ENCODE measurements at regions not wholly inside any gene's neighbourhood (a gene's known extent, or its start where the extent isn't known, plus 50 kb on each side); places are given as distances from the start of the nearest gene placed in this dataset.

GRCh38 chr9:74007833-74008232 lies 489.3 kb upstream of the RORB start:
- no peak for DNase-seq (ENCODE audit: low read depth)
- H3K4me3 ChIP-seq (ENCODE audit: control insufficient read depth, low read depth, low read length), result no peak overlapping the region
- TF ChIP-seq CTCF (IDR thresholded peaks at IDR 0.05; ENCODE audit: control insufficient read depth, insufficient read depth, low read depth, low read length, missing control alignments), result no peak

- DNase-seq (ENCODE audit: low read depth), result no peak
- no peak overlapping the region for H3K4me3 ChIP-seq (ENCODE audit: control insufficient read depth, low read depth, low read length)
- no peak for TF ChIP-seq CTCF (IDR thresholded peaks at IDR 0.05; ENCODE audit: control insufficient read depth, insufficient read depth, low read depth, low read length, missing control alignments)
Measured at GRCh38 chr9:74016004-74016403, 481.1 kb upstream of the RORB start.

DNA sequence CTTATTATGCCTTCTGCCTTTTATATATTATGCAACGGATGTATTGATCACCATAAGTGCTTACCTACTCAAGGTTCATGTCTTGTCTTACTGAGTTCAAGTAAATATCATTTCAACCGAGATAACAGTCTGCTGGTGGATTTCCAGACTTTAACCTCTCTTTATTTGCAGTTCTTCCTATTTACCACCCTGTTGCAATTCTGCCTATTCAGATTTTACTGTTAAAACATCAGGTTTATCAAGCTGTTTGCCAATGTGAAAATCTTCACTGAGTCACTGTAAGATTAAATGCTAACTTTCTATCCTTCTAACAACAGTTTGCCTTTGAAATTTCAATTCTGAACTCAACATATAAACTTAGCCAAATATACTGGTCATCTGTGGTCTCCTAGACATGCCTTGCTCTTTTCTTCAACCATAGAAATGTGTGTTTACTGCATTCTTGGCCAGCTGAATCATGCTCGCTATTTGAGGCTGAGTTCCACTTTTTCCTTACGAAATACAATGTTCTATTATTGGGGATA lies 471.7 kb upstream of the RORB start:
- no peak for TF ChIP-seq CTCF (IDR thresholded peaks at IDR 0.05; ENCODE audit: control insufficient read depth, insufficient read depth, low read depth, low read length, missing control alignments)
- no peak for DNase-seq (ENCODE audit: low read depth)

GRCh38 chr9:74032421-74032820 lies 464.7 kb upstream of the RORB start:
- no peak for DNase-seq (ENCODE audit: low read depth)
- no peak overlapping the region for H3K4me3 ChIP-seq (ENCODE audit: control insufficient read depth, low read depth, low read length)
- TF ChIP-seq CTCF (IDR thresholded peaks at IDR 0.05; ENCODE audit: control insufficient read depth, insufficient read depth, low read depth, low read length, missing control alignments), result no peak

More for the DNA sequence above, 471.7 kb upstream of the RORB start:
- H3K4me3 ChIP-seq (ENCODE audit: control insufficient read depth, low read depth, low read length), result no peak overlapping the region

DNA sequence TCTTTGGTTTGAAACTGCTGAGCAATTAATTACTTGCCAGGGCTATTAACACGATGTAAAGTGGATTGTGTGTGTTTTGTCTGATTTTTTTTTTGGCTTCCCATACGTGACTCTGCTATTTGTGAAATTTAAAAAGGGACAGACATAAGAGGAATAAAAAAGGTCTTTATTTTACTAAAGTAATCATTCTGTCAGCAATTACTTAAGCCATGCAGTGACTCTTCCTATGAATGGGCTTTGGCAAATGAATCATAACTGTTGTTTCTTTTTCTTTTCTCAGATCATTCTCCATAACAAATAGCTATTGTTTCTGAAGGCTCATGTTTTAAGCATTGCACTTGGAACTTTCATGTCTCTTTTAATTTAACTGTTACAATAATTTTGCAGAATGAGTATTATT lies 461.3 kb upstream of the RORB start:
- no peak for DNase-seq (ENCODE audit: low read depth)
- TF ChIP-seq CTCF (IDR thresholded peaks at IDR 0.05; ENCODE audit: control insufficient read depth, insufficient read depth, low read depth, low read length, missing control alignments), result no peak

DNA sequence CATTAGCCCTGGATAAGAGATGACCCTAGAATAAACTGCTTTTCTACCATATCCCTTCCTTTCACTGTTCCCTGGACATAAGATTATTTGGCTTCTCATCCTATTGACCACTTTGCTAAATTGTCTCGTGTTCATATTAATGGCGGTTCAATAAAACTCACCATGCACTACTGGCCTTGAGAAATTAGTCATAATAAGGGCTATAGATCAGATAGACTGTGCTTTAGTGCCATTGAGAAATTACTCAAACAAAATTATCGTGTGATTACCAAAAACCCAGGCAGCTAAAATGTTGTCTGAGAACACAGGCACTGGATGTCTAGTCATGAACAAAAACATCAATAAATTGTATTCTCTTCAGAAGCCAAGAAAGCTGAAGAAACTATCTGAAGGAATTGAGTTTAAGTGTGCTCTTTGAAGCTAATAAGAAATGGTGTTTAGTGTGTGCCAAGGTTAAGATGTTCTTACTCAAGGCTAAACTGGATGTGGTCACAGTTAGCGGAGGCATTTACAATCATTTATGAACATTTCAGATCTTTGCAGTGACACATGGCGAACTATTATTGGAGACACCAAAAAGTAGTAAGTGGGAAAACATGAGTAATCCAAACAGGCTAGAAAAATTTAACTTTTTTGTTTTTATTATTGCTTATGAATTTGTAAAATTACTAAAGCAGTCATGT lies 460.4 kb upstream of the RORB start:
- H3K4me3 ChIP-seq (ENCODE audit: control insufficient read depth, low read depth, low read length), result no peak overlapping the region
- TF ChIP-seq CTCF (IDR thresholded peaks at IDR 0.05; ENCODE audit: control insufficient read depth, insufficient read depth, low read depth, low read length, missing control alignments), result no peak
- no peak for DNase-seq (ENCODE audit: low read depth)

More for the DNA sequence above, 461.3 kb upstream of the RORB start:
- H3K4me3 ChIP-seq (ENCODE audit: control insufficient read depth, low read depth, low read length), result no peak overlapping the region

Data from AG09309 (cell line).